ENCODE measurements at regions not wholly inside any gene's neighbourhood (a gene's known extent, or its start where the extent isn't known, plus 50 kb on each side); places are given as distances from the start of the nearest gene placed in this dataset.

GRCh38 chr5:57408285-57408684 lies 74.3 kb downstream of the ACTBL2 start:
- H3K9me3 ChIP-seq (ENCODE audit: low read length), result no peaks in the 10 kb centered on the region
- H4K20me1 ChIP-seq (ENCODE audit: insufficient read depth, low read length), result no peaks in the 10 kb centered on the region
- no peaks in the 10 kb centered on the region for H3K79me2 ChIP-seq (ENCODE audit: insufficient read depth, low read depth, low read length)
- no peak for TF ChIP-seq EZH2phosphoT487 (IDR thresholded peaks at IDR 0.05; ENCODE audit: borderline replicate concordance, low read depth, low read length)
- TF ChIP-seq CTCF (conservative IDR thresholded peaks at IDR 0.05; ENCODE audit: low read length), result no peak
- H3K36me3 ChIP-seq (ENCODE audit: insufficient read depth, low read length), result no peaks in the 10 kb centered on the region
- ChIA-PET CTCF (ENCODE audit: unreplicated experiment) (no interaction called here), POLR2A (no interaction called here)
- no TSS peak for BruUV-seq (replicated peaks)
- intact Hi-C loops (cut with micrococcal nuclease; ENCODE audit: unreplicated experiment), result no loop called here
- H3K4me3 ChIP-seq (ENCODE audit: low read depth, low read length, poor library complexity, severe bottlenecking), result no peak overlapping the region
- no peak overlapping the region for H2AFZ ChIP-seq (ENCODE audit: low read length)
- H3K4me2 ChIP-seq (ENCODE audit: low read length), result no peak overlapping the region
- H3K9me2 ChIP-seq (ENCODE audit: insufficient read depth, low read length), result no peaks in the 10 kb centered on the region
- H3K27ac ChIP-seq (ENCODE audit: low read depth, low read length, poor library complexity, severe bottlenecking), result no peak overlapping the region
- DNase-seq (ENCODE audit: low spot score), result no peak
- no peaks in the 10 kb centered on the region for H3K4me1 ChIP-seq (ENCODE audit: insufficient read depth, low read length, poor library complexity, severe bottlenecking)

GRCh38 chr5:57407391-57407790 lies 75.2 kb downstream of the ACTBL2 start:
- BruUV-seq (replicated peaks), result no TSS peak
- ChIA-PET POLR2A (interaction anchor here (0.6 kb wide), 1 partner anchor 8 kb away, joined by 3 read pairs; no protein-coding TSS in a partner anchor), CTCF (ENCODE audit: unreplicated experiment) (no interaction called here)
- Histone ChIP-seq H2AFZ (ENCODE audit: low read length) (no peak overlapping the region), H3K4me3 (ENCODE audit: low read depth, low read length, poor library complexity, severe bottlenecking) (no peak overlapping the region), H3K27ac (ENCODE audit: low read depth, low read length, poor library complexity, severe bottlenecking) (no peak overlapping the region), H3K36me3 (ENCODE audit: insufficient read depth, low read length) (no peaks in the 10 kb centered on the region), H3K9me2 (ENCODE audit: insufficient read depth, low read length) (no peaks in the 10 kb centered on the region), H3K9me3 (ENCODE audit: low read length) (no peaks in the 10 kb centered on the region), H3K4me2 (ENCODE audit: low read length) (no peak overlapping the region), H4K20me1 (ENCODE audit: insufficient read depth, low read length) (no peaks in the 10 kb centered on the region), H3K4me1 (ENCODE audit: insufficient read depth, low read length, poor library complexity, severe bottlenecking) (no peaks in the 10 kb centered on the region), H3K79me2 (ENCODE audit: insufficient read depth, low read depth, low read length) (no peaks in the 10 kb centered on the region)
- intact Hi-C loops (cut with micrococcal nuclease; ENCODE audit: unreplicated experiment), result no loop called here
- TF ChIP-seq CTCF (conservative IDR thresholded peaks at IDR 0.05; ENCODE audit: low read length) (no peak), EZH2phosphoT487 (IDR thresholded peaks at IDR 0.05; ENCODE audit: borderline replicate concordance, low read depth, low read length) (no peak)
- no peak for DNase-seq (ENCODE audit: low spot score)

- Histone ChIP-seq H3K79me2 (ENCODE audit: insufficient read depth, low read depth, low read length) (no peaks in the 10 kb centered on the region), H3K4me1 (ENCODE audit: insufficient read depth, low read length, poor library complexity, severe bottlenecking) (no peaks in the 10 kb centered on the region), H3K4me2 (ENCODE audit: low read length) (no peak overlapping the region), H3K36me3 (ENCODE audit: insufficient read depth, low read length) (no peaks in the 10 kb centered on the region), H4K20me1 (ENCODE audit: insufficient read depth, low read length) (no peaks in the 10 kb centered on the region), H3K9me2 (ENCODE audit: insufficient read depth, low read length) (no peaks in the 10 kb centered on the region), H2AFZ (ENCODE audit: low read length) (no peak overlapping the region), H3K4me3 (ENCODE audit: low read depth, low read length, poor library complexity, severe bottlenecking) (no peak overlapping the region), H3K9me3 (ENCODE audit: low read length) (no peaks in the 10 kb centered on the region), H3K27ac (ENCODE audit: low read depth, low read length, poor library complexity, severe bottlenecking) (no peak overlapping the region)
- POLR2A ChIA-PET, result no interaction called here
- TF ChIP-seq EZH2phosphoT487 (IDR thresholded peaks at IDR 0.05; ENCODE audit: borderline replicate concordance, low read depth, low read length) (no peak), CTCF (conservative IDR thresholded peaks at IDR 0.05; ENCODE audit: low read length) (no peak)
- CTCF ChIA-PET (ENCODE audit: unreplicated experiment), result no interaction called here
- intact Hi-C loops (cut with micrococcal nuclease; ENCODE audit: unreplicated experiment), result no loop called here
- no TSS peak for BruUV-seq (replicated peaks)
- DNase-seq (ENCODE audit: low spot score), result no peak
Observed at GRCh38 chr5:57406641-57407040, 76.0 kb downstream of the ACTBL2 start.
